Adipocyte (in vitro differentiated cells): ENCODE measurements at regions not wholly inside any gene's neighbourhood (a gene's known extent, or its start where the extent isn't known, plus 50 kb on each side); places are given as distances from the start of the nearest gene placed in this dataset.

Experiments used
- DNase-seq: peaks from one replicate; pipeline ENCODE4 v3.0.0-alpha.2; 2015; ENCODE audit warnings: low read depth
- H3K27me3 ChIP-seq: replicated peaks from 2 replicates; pipeline ENCODE4 v1.7.0; 2013; ENCODE audit warnings: mild to moderate bottlenecking, low read length, moderate library complexity; ENCODE audit not compliant: control insufficient read depth, insufficient read depth
- H3K36me3 ChIP-seq: 2 replicates; pipeline ENCODE4 v1.7.0; 2013; ENCODE audit warnings: low read length, mild to moderate bottlenecking, moderate library complexity; ENCODE audit not compliant: control insufficient read depth, insufficient read depth, severe bottlenecking
- H3K4me1 ChIP-seq: 2 replicates; pipeline ENCODE4 v1.7.0; 2013; ENCODE audit warnings: mild to moderate bottlenecking, low read length, moderate library complexity; ENCODE audit not compliant: control insufficient read depth, insufficient read depth
- H3K4me3 ChIP-seq: 2 replicates; pipeline ENCODE4 v1.7.0; 2013; ENCODE audit warnings: mild to moderate bottlenecking, low read length, moderate library complexity
- H3K9ac ChIP-seq: 2 replicates; pipeline ENCODE4 v1.7.0; 2013; ENCODE audit warnings: mild to moderate bottlenecking, low read length, moderate library complexity
- H3K9me3 ChIP-seq: 2 replicates; pipeline ENCODE4 v1.7.0; 2013; ENCODE audit warnings: mild to moderate bottlenecking, low read length, moderate library complexity; ENCODE audit not compliant: control insufficient read depth

DNA sequence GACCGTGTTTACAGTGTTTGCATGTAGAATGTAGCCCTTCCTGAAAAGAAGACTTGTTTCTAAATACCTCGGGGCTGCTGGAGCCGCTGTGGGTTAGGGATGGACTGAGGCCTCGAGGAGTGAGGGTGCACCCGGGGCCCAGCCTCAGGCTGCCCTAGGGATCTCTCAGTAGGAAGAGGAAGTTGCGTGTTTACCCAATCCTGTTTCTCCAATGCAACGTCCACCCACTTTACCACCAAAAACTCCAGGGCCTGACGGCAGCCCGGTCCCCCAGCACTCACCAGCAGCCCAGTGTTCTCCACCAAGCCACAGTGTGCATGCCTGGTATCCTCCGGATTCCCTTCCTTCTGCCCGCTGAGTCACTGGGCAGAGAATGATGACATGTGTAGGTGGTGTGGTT, 255.8 kb downstream of the GLI2 start:
- Histone ChIP-seq H3K27me3 (no peaks in the 10 kb centered on the region), H3K4me1 (peaks cover 6% of the 10 kb centered on the region), H3K9me3 (no peaks in the 10 kb centered on the region), H3K36me3 (peaks cover 14% of the 10 kb centered on the region), H3K4me3 (no peak overlapping the region), H3K9ac (no peak overlapping the region)
- DNase-seq: no peak

DNA sequence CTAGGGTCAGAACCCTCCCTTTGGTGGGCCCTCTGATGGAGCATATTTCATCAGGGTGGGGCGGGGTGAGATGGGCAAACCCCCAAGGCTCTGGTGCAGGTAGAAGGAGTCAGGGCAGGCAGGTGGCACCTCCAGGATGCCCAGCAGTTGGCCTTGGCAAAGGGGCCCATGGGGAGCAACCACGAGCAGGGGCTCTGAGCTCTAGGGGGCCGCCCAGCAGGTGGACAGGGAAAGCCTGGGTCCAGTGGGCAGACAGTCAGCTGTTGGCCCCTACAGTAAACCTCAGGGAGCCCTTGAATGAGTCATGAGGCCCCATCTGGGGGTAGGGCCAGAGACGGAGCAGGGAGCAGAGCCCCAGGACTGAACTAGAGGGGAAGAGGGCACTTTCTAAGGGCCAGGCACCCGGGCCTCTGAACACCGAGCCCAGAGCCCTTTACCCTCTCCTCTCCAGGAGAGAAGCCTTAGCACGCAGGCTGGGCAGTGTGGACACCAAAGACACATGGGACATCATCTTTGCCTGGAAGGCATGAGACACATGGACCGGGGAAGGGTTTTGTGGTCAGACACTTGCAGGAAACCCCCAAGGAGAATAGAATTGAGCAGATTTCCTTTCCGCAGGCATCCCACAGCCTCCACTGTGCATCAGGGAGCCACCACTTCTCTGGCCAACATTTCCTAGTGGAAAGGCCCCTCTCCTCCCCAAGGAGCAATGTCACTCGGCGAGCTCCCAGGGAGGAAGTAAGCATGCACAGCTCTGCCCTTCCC, 257.3 kb downstream of the GLI2 start:
- Histone ChIP-seq H3K27me3 (no peaks in the 10 kb centered on the region), H3K4me1 (peaks cover 3% of the 10 kb centered on the region), H3K9ac (no peak overlapping the region), H3K9me3 (no peaks in the 10 kb centered on the region), H3K36me3 (peaks cover 4% of the 10 kb centered on the region), H3K4me3 (no peak overlapping the region)
- no peak for DNase-seq

DNA sequence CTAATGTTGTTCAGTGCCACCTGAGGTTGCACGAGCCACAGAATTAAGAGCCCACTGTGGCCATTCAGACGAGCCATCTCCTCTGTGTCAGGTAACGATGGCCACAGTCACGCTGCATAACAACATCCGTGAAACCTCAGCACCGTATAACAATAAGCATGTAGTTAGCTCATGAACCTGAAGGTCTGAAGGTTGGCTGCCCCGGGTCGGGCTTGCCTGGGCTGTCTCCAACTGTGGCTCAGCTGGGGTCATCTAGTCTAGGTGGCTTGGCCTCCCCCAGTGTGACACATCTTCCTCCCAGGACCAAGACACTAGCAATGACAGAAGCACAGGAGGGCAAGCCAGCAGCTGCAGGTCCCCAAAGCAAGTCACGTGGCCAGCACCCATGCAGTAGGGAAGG, 258.0 kb downstream of the GLI2 start:
- no peak overlapping the region for H3K9ac ChIP-seq
- peaks cover 4% of the 10 kb centered on the region for H3K4me1 ChIP-seq
- no peaks in the 10 kb centered on the region for H3K27me3 ChIP-seq
- no peak overlapping the region for H3K4me3 ChIP-seq
- H3K36me3 ChIP-seq: peaks cover 4% of the 10 kb centered on the region
- DNase-seq: no peak
- H3K9me3 ChIP-seq: no peaks in the 10 kb centered on the region

DNA sequence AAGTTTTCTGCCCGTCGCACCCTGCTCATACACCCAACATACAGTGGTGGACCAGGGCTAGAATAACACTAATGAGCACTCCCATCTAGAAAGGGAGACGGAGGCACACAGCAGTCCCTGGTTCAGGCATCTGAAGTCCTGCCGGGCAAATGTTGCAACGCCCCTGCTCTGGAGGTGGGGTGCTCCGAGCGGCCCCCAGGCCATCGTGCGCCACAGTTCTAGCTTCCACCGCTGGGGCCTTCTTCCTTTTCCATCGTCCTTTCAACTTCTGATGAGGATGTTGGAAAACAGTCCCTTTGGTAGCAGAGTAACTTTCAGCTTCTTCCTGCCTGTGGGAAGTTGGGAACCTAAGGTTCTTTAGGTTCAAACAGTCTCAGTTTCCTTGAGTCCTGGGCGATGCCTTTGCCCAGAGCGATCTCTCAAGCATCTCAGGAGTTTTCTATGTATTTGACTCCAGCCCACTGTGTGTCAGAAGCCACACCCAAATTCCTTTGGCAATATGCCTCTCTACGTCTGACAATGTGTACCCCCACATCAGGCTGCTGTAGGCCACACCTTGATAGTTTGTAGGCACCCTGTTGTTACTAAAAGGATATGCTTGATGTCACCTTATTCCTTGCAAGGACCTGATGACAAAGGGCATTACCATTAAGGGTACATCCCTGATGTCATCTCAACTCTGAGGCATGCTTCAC, 258.8 kb downstream of the GLI2 start:
- no peaks in the 10 kb centered on the region for H3K27me3 ChIP-seq
- H3K36me3 ChIP-seq: peaks cover 4% of the 10 kb centered on the region
- H3K9me3 ChIP-seq: no peaks in the 10 kb centered on the region
- peaks cover 12% of the 10 kb centered on the region for H3K4me1 ChIP-seq
- no peak for DNase-seq
- H3K4me3 ChIP-seq: no peak overlapping the region
- no peak overlapping the region for H3K9ac ChIP-seq

DNA sequence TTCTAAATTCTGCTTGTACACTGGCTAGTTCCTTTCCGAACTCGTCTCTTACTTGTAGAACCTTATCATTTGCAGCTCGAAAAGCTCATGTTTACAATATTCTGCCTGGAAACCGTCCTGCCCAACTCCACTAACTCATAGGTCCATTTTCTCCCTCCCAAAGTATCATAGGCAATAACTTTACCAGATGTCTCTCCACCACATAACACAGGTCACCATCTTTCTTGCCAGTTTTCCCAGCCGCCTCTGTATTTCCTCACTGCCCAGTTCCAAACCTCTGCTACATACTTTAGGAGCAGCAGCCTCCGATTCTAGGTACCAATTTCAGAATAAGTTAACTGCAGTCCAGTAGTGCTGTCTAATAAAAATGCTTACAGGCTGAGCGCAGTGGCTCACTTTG, 259.5 kb downstream of the GLI2 start:
- no peak overlapping the region for H3K4me3 ChIP-seq
- peaks cover 4% of the 10 kb centered on the region for H3K36me3 ChIP-seq
- H3K4me1 ChIP-seq: peaks cover 12% of the 10 kb centered on the region
- H3K9ac ChIP-seq: no peak overlapping the region
- H3K9me3 ChIP-seq: no peaks in the 10 kb centered on the region
- H3K27me3 ChIP-seq: no peaks in the 10 kb centered on the region
- DNase-seq: no peak

DNA sequence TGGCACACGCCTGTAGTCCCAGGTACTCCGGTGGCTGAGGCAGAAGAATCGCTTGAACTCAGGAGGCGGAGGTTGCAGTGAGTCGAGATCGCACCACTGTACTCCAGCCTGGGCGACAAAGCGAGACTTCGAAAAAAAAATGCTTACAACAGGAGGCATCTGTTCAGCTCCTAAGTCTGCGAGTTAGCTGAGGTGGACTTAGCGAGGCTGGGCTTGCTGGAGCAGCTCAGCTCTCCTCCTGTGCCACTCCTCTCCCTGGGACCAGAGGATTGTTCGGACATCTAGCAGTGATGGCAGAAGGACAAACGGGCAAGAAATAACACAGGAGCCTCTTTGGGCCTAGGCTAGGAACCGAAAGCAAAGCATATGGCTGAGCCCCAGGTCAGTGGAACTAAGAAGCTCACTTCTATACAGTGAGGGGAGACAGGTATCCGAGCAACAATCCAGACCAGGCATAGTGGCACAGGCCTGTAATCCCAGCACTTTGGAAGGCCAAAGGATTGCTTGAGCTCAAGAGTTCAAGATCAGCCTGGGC, 260.1 kb downstream of the GLI2 start:
- H3K9ac ChIP-seq: no peak overlapping the region
- peaks cover 12% of the 10 kb centered on the region for H3K4me1 ChIP-seq
- peaks cover 4% of the 10 kb centered on the region for H3K36me3 ChIP-seq
- H3K9me3 ChIP-seq: no peaks in the 10 kb centered on the region
- no peak for DNase-seq
- no peaks in the 10 kb centered on the region for H3K27me3 ChIP-seq
- H3K4me3 ChIP-seq: no peak overlapping the region

DNA sequence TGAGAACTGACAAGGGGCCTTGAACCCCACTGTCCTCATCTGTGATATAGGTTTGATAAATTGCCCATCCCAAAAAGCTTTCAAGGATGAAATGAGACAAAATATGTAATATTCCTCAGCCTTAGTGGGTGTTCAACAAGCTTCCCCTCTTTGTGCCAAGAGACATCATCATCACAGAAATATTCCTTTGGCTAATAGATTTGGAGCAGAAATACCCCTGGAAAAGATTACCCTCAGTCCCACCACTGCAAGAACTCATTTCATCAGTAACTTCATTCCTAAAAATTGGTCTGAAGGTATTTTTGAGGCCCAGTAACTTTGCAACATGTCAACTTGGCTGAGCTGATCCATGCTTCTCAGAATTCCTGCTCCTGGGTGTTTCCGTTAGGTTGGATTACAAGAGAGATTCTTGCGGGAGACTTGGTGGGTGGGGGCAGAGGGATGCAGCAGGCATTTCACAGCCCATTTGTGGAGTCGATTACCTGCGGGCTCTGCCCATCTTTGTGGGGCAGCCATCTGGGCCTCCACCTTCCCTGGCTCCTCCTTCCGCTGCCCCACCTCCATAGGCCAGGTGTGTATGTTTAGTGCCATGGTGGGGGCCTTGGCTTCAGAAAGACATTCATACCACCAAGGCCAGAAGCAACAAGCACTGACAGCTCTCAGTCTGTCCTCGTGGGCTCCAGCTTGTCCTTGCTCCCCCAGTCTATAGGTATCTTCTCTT, 263.9 kb downstream of the GLI2 start:
- no peaks in the 10 kb centered on the region for H3K36me3 ChIP-seq
- DNase-seq: no peak
- H3K27me3 ChIP-seq: no peaks in the 10 kb centered on the region
- H3K9ac ChIP-seq: no peak overlapping the region
- no peak overlapping the region for H3K4me3 ChIP-seq
- peaks cover 12% of the 10 kb centered on the region for H3K4me1 ChIP-seq
- H3K9me3 ChIP-seq: no peaks in the 10 kb centered on the region

DNA sequence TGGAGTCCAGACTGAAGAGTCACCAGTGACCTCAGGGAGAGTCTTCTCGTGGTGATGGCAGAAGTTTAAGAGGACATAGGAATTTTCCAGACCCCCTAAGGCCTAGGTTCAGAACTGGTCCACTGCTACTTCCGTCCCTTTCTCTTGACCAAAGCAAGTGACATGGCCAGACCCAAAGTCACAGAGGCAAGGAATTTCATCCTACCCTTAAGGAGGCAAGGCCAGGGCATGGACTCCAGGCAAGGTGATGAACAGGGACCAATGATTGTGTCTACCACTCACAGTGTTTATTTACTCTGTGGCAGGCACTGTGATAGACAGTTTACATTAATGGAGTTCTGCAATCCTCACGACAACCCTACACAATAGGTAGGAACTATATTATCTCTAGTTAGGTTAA, 265.1 kb downstream of the GLI2 start:
- Histone ChIP-seq H3K36me3 (no peaks in the 10 kb centered on the region), H3K27me3 (no peaks in the 10 kb centered on the region), H3K9me3 (no peaks in the 10 kb centered on the region), H3K4me3 (no peak overlapping the region), H3K9ac (no peak overlapping the region), H3K4me1 (peaks cover 14% of the 10 kb centered on the region)
- no peak for DNase-seq

DNA sequence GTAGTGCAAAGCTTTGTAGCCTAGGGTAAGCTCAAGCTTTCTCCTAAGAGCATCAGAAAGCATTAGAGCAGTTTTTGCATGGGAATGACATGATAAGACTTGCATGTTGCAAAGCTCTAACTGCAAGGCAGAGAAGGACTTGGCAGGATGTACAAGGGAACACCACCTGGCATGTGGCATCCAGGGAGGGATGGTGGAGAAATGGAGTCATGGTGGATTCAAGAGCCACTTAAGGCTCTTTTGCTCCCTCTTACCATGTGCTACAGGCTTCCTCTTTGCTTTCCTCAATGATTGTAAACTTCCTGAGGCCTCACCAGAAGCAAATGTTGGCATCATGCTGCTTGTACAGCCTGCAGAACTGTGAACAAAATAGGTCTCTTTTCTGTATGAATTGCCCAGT, 266.0 kb downstream of the GLI2 start:
- no peaks in the 10 kb centered on the region for H3K27me3 ChIP-seq
- DNase-seq: no peak
- no peak overlapping the region for H3K9ac ChIP-seq
- H3K36me3 ChIP-seq: no peaks in the 10 kb centered on the region
- no peaks in the 10 kb centered on the region for H3K9me3 ChIP-seq
- peaks cover 22% of the 10 kb centered on the region for H3K4me1 ChIP-seq
- H3K4me3 ChIP-seq: no peak overlapping the region

DNA sequence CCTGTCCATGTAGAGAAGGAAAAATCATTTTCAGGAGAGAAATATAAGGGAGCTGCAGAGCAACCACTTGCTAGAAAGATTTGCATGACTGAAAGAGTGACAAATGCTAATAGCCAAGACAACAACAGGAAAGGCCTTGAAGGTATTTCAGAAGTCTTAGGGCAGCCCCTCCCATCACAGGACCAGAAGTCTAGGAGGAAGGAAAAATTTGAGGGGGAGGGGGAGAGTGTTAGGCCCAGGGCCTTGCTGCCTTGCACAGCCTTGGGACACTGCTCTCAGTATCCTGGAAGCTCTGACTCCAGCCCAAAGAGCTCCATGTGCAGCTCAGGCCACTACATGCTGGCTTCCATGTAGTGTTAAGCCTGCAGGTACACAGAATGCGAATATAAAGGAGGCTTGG, 266.9 kb downstream of the GLI2 start:
- Histone ChIP-seq H3K9ac (no peak overlapping the region), H3K4me1 (peaks cover 25% of the 10 kb centered on the region), H3K36me3 (no peaks in the 10 kb centered on the region), H3K4me3 (no peak overlapping the region), H3K27me3 (no peaks in the 10 kb centered on the region), H3K9me3 (no peaks in the 10 kb centered on the region)
- DNase-seq: no peak

DNA sequence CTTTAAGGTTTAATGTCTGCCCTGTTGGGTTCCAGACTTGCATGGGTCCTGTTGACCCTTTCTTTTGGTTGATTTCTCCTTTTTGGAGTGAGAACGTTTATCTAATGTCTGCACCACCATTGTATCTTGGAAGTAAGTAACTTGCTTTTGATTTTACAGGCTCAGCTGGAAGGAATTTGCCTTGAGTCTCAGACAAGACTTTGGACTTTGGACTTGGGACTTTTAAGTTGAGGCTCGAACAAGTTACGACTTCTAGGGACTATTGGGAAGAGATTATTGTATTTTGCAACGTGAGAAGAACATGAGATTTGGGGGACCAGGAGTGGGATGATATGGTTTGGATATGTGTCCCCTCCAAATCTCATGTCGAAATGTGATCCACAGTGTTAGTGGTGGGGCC, 267.7 kb downstream of the GLI2 start:
- no peak for DNase-seq
- no peaks in the 10 kb centered on the region for H3K36me3 ChIP-seq
- H3K4me1 ChIP-seq: peaks cover 24% of the 10 kb centered on the region
- H3K4me3 ChIP-seq: no peak overlapping the region
- no peak overlapping the region for H3K9ac ChIP-seq
- no peaks in the 10 kb centered on the region for H3K27me3 ChIP-seq
- H3K9me3 ChIP-seq: no peaks in the 10 kb centered on the region
